Hepatocyte (in vitro differentiated cells): ENCODE measurements at regions not wholly inside any gene's neighbourhood (a gene's known extent, or its start where the extent isn't known, plus 50 kb on each side); places are given as distances from the start of the nearest gene placed in this dataset.

Source experiments
- DNase-seq: peaks from one replicate; pipeline ENCODE4 v3.0.0-alpha.2; 2016; ENCODE audit warnings: low spot score
- H2AFZ ChIP-seq: fragments of 200-600 bp; sonication (generic); 2 replicates; pipeline ENCODE4 v1.6.0; 2016; ENCODE audit warnings: antibody characterized with exemption, mild to moderate bottlenecking
- H3K27ac ChIP-seq: fragments of 200-600 bp; sonication (generic); 2 replicates; pipeline ENCODE4 v1.5.1; 2016; ENCODE audit warnings: mild to moderate bottlenecking
- H3K27me3 ChIP-seq: fragments of 200-600 bp; sonication (generic); 2 replicates; pipeline ENCODE4 v1.6.1; 2016
- H3K36me3 ChIP-seq: fragments of 200-600 bp; sonication (generic); replicated peaks from 2 replicates; pipeline ENCODE4 v1.5.1; 2016; ENCODE audit warnings: low read depth; ENCODE audit not compliant: insufficient read depth
- H3K4me1 ChIP-seq: fragments of 200-600 bp; sonication (generic); 2 replicates; pipeline ENCODE4 v1.5.1; 2016; ENCODE audit warnings: mild to moderate bottlenecking, moderate library complexity; ENCODE audit not compliant: insufficient read depth
- H3K4me2 ChIP-seq: fragments of 200-600 bp; sonication (generic); 2 replicates; pipeline ENCODE4 v1.6.0; 2016
- H3K4me3 ChIP-seq: fragments of 200-600 bp; sonication (generic); 2 replicates; pipeline ENCODE4 v1.5.1; 2016; ENCODE audit warnings: mild to moderate bottlenecking
- H3K79me2 ChIP-seq: fragments of 200-600 bp; sonication (generic); 2 replicates; pipeline ENCODE4 v1.6.0; 2017; ENCODE audit warnings: mild to moderate bottlenecking
- H3K9me2 ChIP-seq: fragments of 200-600 bp; sonication (generic); replicated peaks from 2 replicates; pipeline ENCODE4 v1.6.0; 2017; ENCODE audit warnings: mild to moderate bottlenecking; ENCODE audit not compliant: insufficient read depth
- H3K9me3 ChIP-seq: fragments of 200-600 bp; sonication (generic); 2 replicates; pipeline ENCODE4 v1.5.1; 2016; ENCODE audit warnings: low read depth, mild to moderate bottlenecking
- H4K20me1 ChIP-seq: fragments of 200-600 bp; sonication (generic); 2 replicates; pipeline ENCODE4 v1.6.0; 2016; ENCODE audit warnings: mild to moderate bottlenecking; ENCODE audit not compliant: insufficient read depth, poor library complexity, severe bottlenecking
- CTCF ChIP-seq: fragments of 200-600 bp; sonication (generic); IDR thresholded peaks from 2 replicates; pipeline ENCODE4 v1.5.1; 2016; ENCODE audit warnings: antibody characterized with exemption, mild to moderate bottlenecking; ENCODE audit not compliant: poor library complexity
- EZH2 ChIP-seq: fragments of 200-600 bp; sonication (generic); IDR thresholded peaks from 2 replicates; pipeline ENCODE4 v1.6.1; 2016; ENCODE audit warnings: antibody characterized with exemption, mild to moderate bottlenecking, borderline replicate concordance
- EZH2phosphoT487 ChIP-seq: fragments of 200-600 bp; sonication (generic); IDR thresholded peaks from one replicate; pipeline ENCODE4 v1.6.1; 2018; ENCODE audit warnings: antibody characterized with exemption, mild to moderate bottlenecking, low read depth, moderate library complexity; ENCODE audit not compliant: unreplicated experiment, severe bottlenecking
- WGBS: methylation state at CpG from one replicate; pipeline ENCODE4 v1.1.6; 2016; ENCODE audit warnings: low lambda C conversion rate; ENCODE audit errors: missing lambda C conversion rate; 5-methylcytosine and 5-hydroxymethylcytosine counted together

GRCh38 chr1:82405333-82405732 lies 604.6 kb downstream of the ADGRL2 start:
- no peak overlapping the region for H2AFZ ChIP-seq
- no peaks in the 10 kb centered on the region for H4K20me1 ChIP-seq
- TF ChIP-seq CTCF: no peak
- no peak for TF ChIP-seq EZH2phosphoT487
- TF ChIP-seq EZH2: no peak
- H3K27me3 ChIP-seq: no peaks in the 10 kb centered on the region
- no peaks in the 10 kb centered on the region for H3K9me3 ChIP-seq
- no peak overlapping the region for H3K4me3 ChIP-seq
- DNase-seq: no peak
- H3K79me2 ChIP-seq: no peaks in the 10 kb centered on the region
- no peak overlapping the region for H3K27ac ChIP-seq
- no peaks in the 10 kb centered on the region for H3K4me1 ChIP-seq
- H3K9me2 ChIP-seq: no peaks in the 10 kb centered on the region
- 83% methylated on average over 1 of the region's 1 CpG for WGBS
- H3K4me2 ChIP-seq: no peak overlapping the region
- no peaks in the 10 kb centered on the region for H3K36me3 ChIP-seq

GRCh38 chr1:82401116-82401515 lies 600.4 kb downstream of the ADGRL2 start:
- no peaks in the 10 kb centered on the region for H3K27me3 ChIP-seq
- H3K4me2 ChIP-seq: no peak overlapping the region
- H3K79me2 ChIP-seq: no peaks in the 10 kb centered on the region
- H3K36me3 ChIP-seq: no peaks in the 10 kb centered on the region
- TF ChIP-seq EZH2: no peak
- TF ChIP-seq EZH2phosphoT487: no peak
- TF ChIP-seq CTCF: no peak
- no peaks in the 10 kb centered on the region for H3K9me3 ChIP-seq
- 65% methylated on average over 1 of the region's 1 CpG for WGBS
- no peak overlapping the region for H3K4me3 ChIP-seq
- H3K9me2 ChIP-seq: no peaks in the 10 kb centered on the region
- no peak overlapping the region for H2AFZ ChIP-seq
- no peaks in the 10 kb centered on the region for H3K4me1 ChIP-seq
- no peak for DNase-seq
- H4K20me1 ChIP-seq: no peaks in the 10 kb centered on the region
- H3K27ac ChIP-seq: no peak overlapping the region

- Histone ChIP-seq H3K4me3 (no peak overlapping the region), H3K9me2 (no peaks in the 10 kb centered on the region), H4K20me1 (no peaks in the 10 kb centered on the region), H3K27me3 (no peaks in the 10 kb centered on the region), H3K4me2 (no peak overlapping the region), H3K79me2 (no peaks in the 10 kb centered on the region), H3K4me1 (no peaks in the 10 kb centered on the region), H3K27ac (no peak overlapping the region), H3K36me3 (no peaks in the 10 kb centered on the region), H2AFZ (no peak overlapping the region), H3K9me3 (no peaks in the 10 kb centered on the region)
- no peak for DNase-seq
- TF ChIP-seq CTCF (no peak), EZH2phosphoT487 (no peak), EZH2 (no peak)
- WGBS: 88% methylated on average over 4 of the region's 4 CpGs
These were observed 599.8 kb downstream of the ADGRL2 start for GRCh38 chr1:82400521-82400920.

GRCh38 chr1:82399093-82399492 lies 598.4 kb downstream of the ADGRL2 start:
- Histone ChIP-seq H3K9me2 (no peaks in the 10 kb centered on the region), H3K27ac (no peak overlapping the region), H3K4me1 (no peaks in the 10 kb centered on the region), H3K79me2 (no peaks in the 10 kb centered on the region), H3K27me3 (no peaks in the 10 kb centered on the region), H3K4me2 (no peak overlapping the region), H3K4me3 (no peak overlapping the region), H3K9me3 (no peaks in the 10 kb centered on the region), H2AFZ (no peak overlapping the region), H3K36me3 (no peaks in the 10 kb centered on the region), H4K20me1 (no peaks in the 10 kb centered on the region)
- no peak for DNase-seq
- TF ChIP-seq EZH2 (no peak), CTCF (no peak), EZH2phosphoT487 (no peak)
